HepG2 (cell line): ENCODE measurements at regions not wholly inside any gene's neighbourhood (a gene's known extent, or its start where the extent isn't known, plus 50 kb on each side); places are given as distances from the start of the nearest gene placed in this dataset.

Experiments
- GZF1 ChIP-seq: sonication (generic); formaldehyde crosslinking; IDR thresholded peaks from 2 replicates; pipeline ENCODE4 v1.5.1; 2020; ENCODE audit warnings: mild to moderate bottlenecking, missing genetic modification reagents
- MEF2D ChIP-seq: sonication (generic); formaldehyde crosslinking; IDR thresholded peaks from 2 replicates; pipeline ENCODE4 v1.5.1; 2020; ENCODE audit warnings: mild to moderate bottlenecking, missing genetic modification reagents
- MYC ChIP-seq: sonication (generic); formaldehyde crosslinking; IDR thresholded peaks from 2 replicates; pipeline ENCODE4 v1.9.0; 2021; ENCODE audit warnings: missing genetic modification reagents, borderline replicate concordance
- NCOR1 ChIP-seq: fragments of 200-600 bp; sonication (generic); IDR thresholded peaks from 2 replicates; pipeline ENCODE4 v1.7.0; 2017; ENCODE audit warnings: antibody characterized with exemption, low read length, borderline replicate concordance
- RELA ChIP-seq: sonication (generic); formaldehyde crosslinking; IDR thresholded peaks from 2 replicates; pipeline ENCODE4 v1.4.0; 2020; ENCODE audit warnings: missing genetic modification reagents
- YY1 ChIP-seq: IDR thresholded peaks from 2 replicates; pipeline ENCODE4 v1.6.1; 2011; ENCODE audit warnings: low read length, low read depth, moderate library complexity, mild to moderate bottlenecking; ENCODE audit not compliant: insufficient read depth, insufficient replicate concordance
- ZNF44 ChIP-seq: sonication (generic); formaldehyde crosslinking; IDR thresholded peaks from 2 replicates; pipeline ENCODE4 v1.5.1; 2020; ENCODE audit warnings: mild to moderate bottlenecking, missing genetic modification reagents
- ZNF512 ChIP-seq: sonication (generic); formaldehyde crosslinking; IDR thresholded peaks from 2 replicates; pipeline ENCODE4 v1.4.0; 2020; ENCODE audit warnings: mild to moderate bottlenecking, missing genetic modification reagents
- TF ChIP-seq, protein P1 (sequence below): sonication (generic); formaldehyde crosslinking; IDR thresholded peaks from 2 replicates; pipeline ENCODE4 v1.4.0; 2020; ENCODE audit warnings: missing genetic modification reagents
- TF ChIP-seq, protein P2 (sequence below): sonication (generic); formaldehyde crosslinking; IDR thresholded peaks from 2 replicates; pipeline ENCODE4 v1.8.1; 2023; ENCODE audit warnings: mild to moderate bottlenecking, inconsistent platforms, moderate library complexity, missing genetic modification reagents, borderline replicate concordance
- TF ChIP-seq, protein P3 (sequence below), 2 experiments: IDR thresholded peaks; 2 replicates each; pipeline ENCODE4 v1.6.1; 2011 to 2012; ENCODE audit warnings: low read length in 2 of 2, borderline replicate concordance in 1 of 2, low read depth in 1 of 2, mild to moderate bottlenecking in 1 of 2, moderate library complexity in 1 of 2
- TF ChIP-seq, protein P4 (sequence below): IDR thresholded peaks from 2 replicates; pipeline ENCODE4 v1.6.1; 2012; ENCODE audit warnings: inconsistent platforms

- TF ChIP-seq, protein P1, sequence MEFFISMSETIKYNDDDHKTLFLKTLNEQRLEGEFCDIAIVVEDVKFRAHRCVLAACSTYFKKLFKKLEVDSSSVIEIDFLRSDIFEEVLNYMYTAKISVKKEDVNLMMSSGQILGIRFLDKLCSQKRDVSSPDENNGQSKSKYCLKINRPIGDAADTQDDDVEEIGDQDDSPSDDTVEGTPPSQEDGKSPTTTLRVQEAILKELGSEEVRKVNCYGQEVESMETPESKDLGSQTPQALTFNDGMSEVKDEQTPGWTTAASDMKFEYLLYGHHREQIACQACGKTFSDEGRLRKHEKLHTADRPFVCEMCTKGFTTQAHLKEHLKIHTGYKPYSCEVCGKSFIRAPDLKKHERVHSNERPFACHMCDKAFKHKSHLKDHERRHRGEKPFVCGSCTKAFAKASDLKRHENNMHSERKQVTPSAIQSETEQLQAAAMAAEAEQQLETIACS (CRISPR knock-in tag): peak; percentile 77
- TF ChIP-seq, protein P2, sequence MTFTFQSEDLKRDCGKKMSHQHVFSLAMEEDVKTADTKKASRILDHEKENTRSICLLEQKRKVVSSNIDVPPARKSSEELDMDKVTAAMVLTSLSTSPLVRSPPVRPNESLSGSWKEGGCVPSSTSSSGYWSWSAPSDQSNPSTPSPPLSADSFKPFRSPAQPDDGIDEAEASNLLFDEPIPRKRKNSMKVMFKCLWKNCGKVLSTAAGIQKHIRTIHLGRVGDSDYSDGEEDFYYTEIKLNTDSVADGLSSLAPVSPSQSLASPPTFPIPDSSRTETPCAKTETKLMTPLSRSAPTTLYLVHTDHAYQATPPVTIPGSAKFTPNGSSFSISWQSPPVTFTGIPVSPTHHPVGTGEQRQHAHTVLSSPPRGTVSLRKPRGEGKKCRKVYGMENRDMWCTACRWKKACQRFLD (CRISPR knock-in tag): no peak
- no peak for TF ChIP-seq ZNF44 (CRISPR knock-in tag)
- TF ChIP-seq RELA: no peak
- no peak for TF ChIP-seq YY1
- TF ChIP-seq MYC (CRISPR knock-in tag): peak; percentile 35; the same call in 1 of the 2 replicates
- TF ChIP-seq ZNF512 (CRISPR knock-in tag): no peak
- TF ChIP-seq GZF1 (CRISPR knock-in tag): no peak
- TF ChIP-seq, protein P3, sequence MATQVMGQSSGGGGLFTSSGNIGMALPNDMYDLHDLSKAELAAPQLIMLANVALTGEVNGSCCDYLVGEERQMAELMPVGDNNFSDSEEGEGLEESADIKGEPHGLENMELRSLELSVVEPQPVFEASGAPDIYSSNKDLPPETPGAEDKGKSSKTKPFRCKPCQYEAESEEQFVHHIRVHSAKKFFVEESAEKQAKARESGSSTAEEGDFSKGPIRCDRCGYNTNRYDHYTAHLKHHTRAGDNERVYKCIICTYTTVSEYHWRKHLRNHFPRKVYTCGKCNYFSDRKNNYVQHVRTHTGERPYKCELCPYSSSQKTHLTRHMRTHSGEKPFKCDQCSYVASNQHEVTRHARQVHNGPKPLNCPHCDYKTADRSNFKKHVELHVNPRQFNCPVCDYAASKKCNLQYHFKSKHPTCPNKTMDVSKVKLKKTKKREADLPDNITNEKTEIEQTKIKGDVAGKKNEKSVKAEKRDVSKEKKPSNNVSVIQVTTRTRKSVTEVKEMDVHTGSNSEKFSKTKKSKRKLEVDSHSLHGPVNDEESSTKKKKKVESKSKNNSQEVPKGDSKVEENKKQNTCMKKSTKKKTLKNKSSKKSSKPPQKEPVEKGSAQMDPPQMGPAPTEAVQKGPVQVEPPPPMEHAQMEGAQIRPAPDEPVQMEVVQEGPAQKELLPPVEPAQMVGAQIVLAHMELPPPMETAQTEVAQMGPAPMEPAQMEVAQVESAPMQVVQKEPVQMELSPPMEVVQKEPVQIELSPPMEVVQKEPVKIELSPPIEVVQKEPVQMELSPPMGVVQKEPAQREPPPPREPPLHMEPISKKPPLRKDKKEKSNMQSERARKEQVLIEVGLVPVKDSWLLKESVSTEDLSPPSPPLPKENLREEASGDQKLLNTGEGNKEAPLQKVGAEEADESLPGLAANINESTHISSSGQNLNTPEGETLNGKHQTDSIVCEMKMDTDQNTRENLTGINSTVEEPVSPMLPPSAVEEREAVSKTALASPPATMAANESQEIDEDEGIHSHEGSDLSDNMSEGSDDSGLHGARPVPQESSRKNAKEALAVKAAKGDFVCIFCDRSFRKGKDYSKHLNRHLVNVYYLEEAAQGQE (IDR thresholded peaks at IDR 0.05; ENCODE audit: borderline replicate concordance in 1 of 2, low read depth in 1 of 2, low read length in 2 of 2): no peak
- no peak for TF ChIP-seq NCOR1
- TF ChIP-seq, protein P4, sequence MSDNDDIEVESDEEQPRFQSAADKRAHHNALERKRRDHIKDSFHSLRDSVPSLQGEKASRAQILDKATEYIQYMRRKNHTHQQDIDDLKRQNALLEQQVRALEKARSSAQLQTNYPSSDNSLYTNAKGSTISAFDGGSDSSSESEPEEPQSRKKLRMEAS: peak; percentile 63
- no peak for TF ChIP-seq MEF2D
Observed at GRCh38 chr1:244918421-244919319, 54.3 kb upstream of the HNRNPU start (continued).
